H7 (cell line): ENCODE measurements at regions not wholly inside any gene's neighbourhood (a gene's known extent, or its start where the extent isn't known, plus 50 kb on each side); places are given as distances from the start of the nearest gene placed in this dataset.
"Not testable (repeated sequence)": the region's sequence is repeated elsewhere in the genome, so short reads cannot be mapped to it uniquely, and the experiment has no call there.

Source experiments
- DNase-seq: peaks from one replicate; pipeline ENCODE4 v3.0.0; 2012
- H3K27me3 ChIP-seq: 2 replicates; pipeline ENCODE4 v1.6.0; 2011; ENCODE audit warnings: mild to moderate bottlenecking, low read length; ENCODE audit not compliant: control insufficient read depth, insufficient read depth
- H3K36me3 ChIP-seq: replicated peaks from 2 replicates; pipeline ENCODE4 v1.5.1; 2011; ENCODE audit warnings: low read length; ENCODE audit not compliant: control insufficient read depth, insufficient read depth
- H3K4me3 ChIP-seq: 2 replicates; pipeline ENCODE4 v1.5.1; 2011; ENCODE audit warnings: low read depth, mild to moderate bottlenecking, control low read depth, low read length, moderate library complexity; ENCODE audit not compliant: insufficient read depth

GRCh38 chr6:14781772-14782525 lies 463.9 kb upstream of the JARID2 start:
- no peaks in the 10 kb centered on the region; the same call in 1 of the 2 replicates for H3K36me3 ChIP-seq
- no peaks in the 10 kb centered on the region for H3K27me3 ChIP-seq
- DNase-seq: no peak
- H3K4me3 ChIP-seq: no peak overlapping the region

GRCh38 chr6:14782921-14783464 lies 462.9 kb upstream of the JARID2 start:
- not testable (repeated sequence) for H3K27me3 ChIP-seq, H3K4me3 ChIP-seq, DNase-seq, H3K36me3 ChIP-seq

GRCh38 chr6:14783594-14783993 lies 462.3 kb upstream of the JARID2 start:
- DNase-seq: no peak
- H3K27me3 ChIP-seq: no peaks in the 10 kb centered on the region
- H3K4me3 ChIP-seq: no peak overlapping the region
- no peaks in the 10 kb centered on the region; the same call in 1 of the 2 replicates for H3K36me3 ChIP-seq

GRCh38 chr6:14784596-14785492 lies 461.0 kb upstream of the JARID2 start:
- H3K4me3 ChIP-seq: no peak overlapping the region
- DNase-seq: peak; percentile 65
- H3K27me3 ChIP-seq: no peaks in the 10 kb centered on the region
- H3K36me3 ChIP-seq: no peaks in the 10 kb centered on the region; the same call in 1 of the 2 replicates

DNA sequence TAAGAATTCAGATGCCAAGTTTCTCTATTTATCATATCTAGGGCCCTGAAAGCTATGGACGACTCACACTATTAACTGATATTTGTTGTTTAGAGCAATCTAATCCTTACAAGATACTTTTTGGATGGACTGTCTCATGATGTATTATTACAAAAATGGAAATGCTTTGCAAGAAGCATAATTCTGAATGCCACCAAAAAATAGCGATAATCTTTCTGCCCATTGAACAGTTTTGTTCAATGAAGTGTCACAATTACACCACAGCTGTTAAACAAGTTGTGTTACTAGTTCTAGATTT lies 460.4 kb upstream of the JARID2 start:
- Histone ChIP-seq H3K36me3 (no peaks in the 10 kb centered on the region; the same call in 1 of the 2 replicates), H3K4me3 (no peak overlapping the region), H3K27me3 (no peaks in the 10 kb centered on the region)
- DNase-seq: no peak

DNA sequence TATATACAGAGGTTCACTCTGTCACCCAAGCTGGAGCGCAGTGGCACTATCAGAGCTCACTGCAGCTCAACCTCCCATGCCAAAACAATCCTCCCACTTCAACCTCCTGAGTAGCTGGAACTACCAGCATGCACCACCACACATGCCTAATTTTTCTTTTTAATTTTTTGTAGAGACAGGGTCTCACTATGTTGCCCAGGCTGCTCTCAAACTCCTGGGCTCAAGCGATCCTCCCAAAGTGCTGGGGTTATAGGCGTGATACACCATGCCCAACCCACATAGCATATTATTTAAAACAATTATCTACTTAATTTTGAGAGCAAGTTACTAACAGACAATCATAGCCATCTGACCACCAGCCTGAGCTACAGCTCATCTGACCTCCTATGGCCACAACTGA lies 459.9 kb upstream of the JARID2 start:
- DNase-seq: no peak
- H3K36me3 ChIP-seq: no peaks in the 10 kb centered on the region; the same call in 1 of the 2 replicates
- H3K4me3 ChIP-seq: no peak overlapping the region
- no peaks in the 10 kb centered on the region for H3K27me3 ChIP-seq

DNA sequence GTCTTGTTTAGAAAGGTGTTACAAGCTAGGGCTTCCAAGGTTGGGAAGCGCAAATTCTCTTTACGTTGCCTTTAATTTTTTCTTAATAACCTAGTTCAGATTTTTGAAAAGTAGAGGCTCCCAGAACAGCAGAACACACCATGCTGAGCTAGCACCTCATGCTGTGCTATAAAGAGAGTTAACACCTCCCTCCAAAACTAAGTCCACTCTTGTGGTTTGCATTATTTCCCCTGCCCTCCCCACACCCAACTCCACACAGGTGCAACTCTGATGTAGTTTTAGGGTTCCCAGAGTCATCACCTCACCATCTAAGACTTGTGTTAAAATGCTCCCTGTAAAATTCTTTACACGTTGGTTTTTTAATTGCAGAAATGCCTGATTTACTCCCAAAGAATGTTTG lies 459.4 kb upstream of the JARID2 start:
- no peak overlapping the region for H3K4me3 ChIP-seq
- no peaks in the 10 kb centered on the region for H3K27me3 ChIP-seq
- DNase-seq: no peak
- no peaks in the 10 kb centered on the region for H3K36me3 ChIP-seq

- DNase-seq: no peak
- no peaks in the 10 kb centered on the region for H3K27me3 ChIP-seq
- no peaks in the 10 kb centered on the region for H3K36me3 ChIP-seq
- H3K4me3 ChIP-seq: no peak overlapping the region
Measured at GRCh38 chr6:14787250-14787649, 458.6 kb upstream of the JARID2 start.

- DNase-seq: no peak
- Histone ChIP-seq H3K27me3 (no peaks in the 10 kb centered on the region), H3K4me3 (no peak overlapping the region), H3K36me3 (no peaks in the 10 kb centered on the region)
Measured at GRCh38 chr6:14787677-14788076, 458.2 kb upstream of the JARID2 start.

DNA sequence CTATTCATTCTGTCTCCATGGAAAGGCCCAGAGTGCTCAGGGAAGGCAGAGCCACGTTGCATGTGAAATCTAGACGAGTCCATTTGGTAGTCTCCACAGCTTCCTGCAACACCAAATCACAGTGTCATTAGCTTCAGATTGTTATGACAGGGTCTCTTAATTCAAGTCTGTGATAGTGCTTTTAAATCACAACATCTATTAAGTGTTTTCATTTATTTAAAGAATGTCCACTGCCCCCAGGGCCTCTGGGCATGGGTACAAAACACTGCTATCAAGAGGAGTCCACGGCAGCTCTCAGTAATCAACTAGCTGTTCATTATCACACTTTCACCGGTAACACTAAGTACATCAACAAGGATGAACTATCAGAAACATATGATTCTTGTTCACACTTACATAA lies 455.9 kb upstream of the JARID2 start:
- Histone ChIP-seq H3K36me3 (no peaks in the 10 kb centered on the region), H3K4me3 (no peak overlapping the region), H3K27me3 (no peaks in the 10 kb centered on the region)
- DNase-seq: no peak

GRCh38 chr6:14790976-14791375 lies 454.9 kb upstream of the JARID2 start:
- no peaks in the 10 kb centered on the region for H3K27me3 ChIP-seq
- no peaks in the 10 kb centered on the region for H3K36me3 ChIP-seq
- no peak for DNase-seq
- H3K4me3 ChIP-seq: no peak overlapping the region

DNA sequence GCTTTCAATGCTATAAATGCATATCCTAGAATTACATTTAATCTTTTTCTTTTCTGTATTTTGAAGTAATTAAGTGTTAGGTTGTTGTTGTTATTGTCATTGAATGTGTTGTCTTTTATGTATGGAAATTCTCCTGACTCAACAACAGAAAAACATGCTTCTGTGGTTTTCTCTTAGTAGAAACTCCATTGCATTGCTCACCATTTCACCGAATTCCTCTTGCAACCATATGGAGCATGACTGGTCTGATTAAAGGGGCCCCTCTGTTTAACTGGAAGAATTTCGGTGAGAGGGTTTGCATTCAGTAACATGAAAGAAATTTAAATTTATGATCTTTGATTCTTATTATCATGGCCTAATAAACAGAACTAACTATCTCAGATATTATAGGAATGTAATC lies 454.3 kb upstream of the JARID2 start:
- H3K36me3 ChIP-seq: no peaks in the 10 kb centered on the region
- no peaks in the 10 kb centered on the region for H3K27me3 ChIP-seq
- no peak for DNase-seq
- no peak overlapping the region for H3K4me3 ChIP-seq

GRCh38 chr6:14792118-14792955 lies 453.5 kb upstream of the JARID2 start:
- no peaks in the 10 kb centered on the region for H3K36me3 ChIP-seq
- no peak for DNase-seq
- no peaks in the 10 kb centered on the region for H3K27me3 ChIP-seq
- H3K4me3 ChIP-seq: no peak overlapping the region

DNA sequence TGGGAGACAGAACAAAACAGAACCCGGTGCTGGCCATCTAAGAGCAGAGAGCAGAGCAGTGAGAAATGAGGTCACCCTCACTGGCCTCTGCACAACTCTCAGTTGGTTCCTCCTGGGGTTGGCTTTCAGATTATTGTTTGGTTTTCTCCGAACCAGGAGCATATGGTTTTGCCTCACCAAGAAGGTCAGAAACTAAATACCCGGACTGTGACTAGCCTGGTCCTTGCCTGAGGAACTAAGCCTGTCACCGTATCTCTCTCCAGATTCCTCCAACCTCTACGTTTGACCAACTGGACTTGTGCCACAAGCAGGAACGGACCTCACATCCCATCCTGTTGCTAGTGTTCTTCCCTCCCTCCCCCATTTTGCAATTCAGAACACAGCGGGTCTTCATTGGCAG lies 450.4 kb upstream of the JARID2 start:
- Histone ChIP-seq H3K36me3 (no peaks in the 10 kb centered on the region), H3K27me3 (no peaks in the 10 kb centered on the region), H3K4me3 (no peak overlapping the region)
- no peak for DNase-seq
